Fibroblast of peridontal ligament (primary cell): ENCODE measurements at regions not wholly inside any gene's neighbourhood (a gene's known extent, or its start where the extent isn't known, plus 50 kb on each side); places are given as distances from the start of the nearest gene placed in this dataset.
"Not testable (repeated sequence)": the region's sequence is repeated elsewhere in the genome, so short reads cannot be mapped to it uniquely, and the experiment has no call there.

Source experiments
- DNase-seq: peaks from one replicate; pipeline ENCODE4 v3.0.0-alpha.2; 2010; ENCODE audit errors: extremely low read depth

DNA sequence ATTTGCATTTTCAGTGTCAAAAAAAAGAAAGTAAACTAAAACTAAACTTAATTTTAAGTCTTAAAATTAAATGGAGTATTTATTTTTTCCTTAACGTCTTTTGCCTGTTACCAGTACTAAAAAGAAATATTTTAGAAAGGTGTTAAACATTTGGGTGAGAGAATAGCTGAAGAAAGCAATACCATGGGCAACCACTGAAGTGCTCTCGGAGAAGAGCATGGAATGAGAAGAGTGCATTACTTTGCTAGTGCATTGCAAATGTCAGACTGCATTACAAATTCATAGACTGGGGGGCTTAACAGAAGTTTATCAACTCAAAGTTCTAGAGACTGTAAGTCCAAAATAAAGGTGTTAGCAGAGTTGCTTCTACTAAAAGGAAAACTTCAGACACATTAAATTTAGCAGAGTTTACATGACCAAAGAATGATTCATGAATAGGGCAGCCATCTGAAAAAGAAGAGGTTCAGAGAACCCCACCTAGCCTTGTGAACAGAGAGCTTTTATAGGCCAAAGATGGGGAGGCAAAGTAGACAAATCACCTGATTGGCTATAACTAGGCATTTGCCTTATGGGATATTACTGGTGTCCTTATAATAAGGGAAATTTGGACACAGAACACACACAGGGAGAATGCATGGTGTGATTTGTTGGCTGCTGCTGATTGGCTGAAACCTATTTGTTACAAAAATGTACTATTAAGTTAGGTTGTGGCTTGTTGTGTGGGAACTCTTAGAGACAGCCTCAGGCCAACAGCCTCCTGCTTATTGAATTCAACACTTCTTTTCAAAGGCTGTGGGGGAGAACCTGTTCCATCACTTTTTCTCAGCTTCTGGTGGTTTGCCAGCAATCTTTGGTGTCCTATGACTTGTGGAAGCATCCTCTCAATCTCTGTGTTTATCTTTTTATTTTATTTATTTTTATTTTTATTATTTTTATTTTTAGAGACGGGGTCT lies 106.7 kb upstream of the RREB1 start:
- no peak for DNase-seq

DNA sequence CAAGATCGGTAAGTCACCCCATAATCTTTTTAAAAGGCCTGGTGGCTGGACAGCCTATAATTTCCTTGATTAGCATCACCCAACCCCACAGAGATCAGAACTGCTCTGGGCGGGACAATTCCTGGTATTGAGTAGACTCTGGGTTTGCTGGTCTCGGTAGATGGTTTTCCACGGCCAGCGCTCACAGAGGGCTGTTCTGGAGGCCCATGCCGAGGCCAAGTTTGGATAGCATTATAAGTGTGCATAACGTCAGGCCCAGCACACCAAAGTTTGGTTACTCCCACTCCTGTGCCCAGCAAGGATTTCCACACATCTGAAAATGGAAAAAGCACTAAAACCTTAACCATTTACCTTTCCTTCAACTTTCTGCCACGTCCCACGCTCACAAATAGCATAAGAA lies 104.7 kb upstream of the RREB1 start:
- no peak for DNase-seq

DNA sequence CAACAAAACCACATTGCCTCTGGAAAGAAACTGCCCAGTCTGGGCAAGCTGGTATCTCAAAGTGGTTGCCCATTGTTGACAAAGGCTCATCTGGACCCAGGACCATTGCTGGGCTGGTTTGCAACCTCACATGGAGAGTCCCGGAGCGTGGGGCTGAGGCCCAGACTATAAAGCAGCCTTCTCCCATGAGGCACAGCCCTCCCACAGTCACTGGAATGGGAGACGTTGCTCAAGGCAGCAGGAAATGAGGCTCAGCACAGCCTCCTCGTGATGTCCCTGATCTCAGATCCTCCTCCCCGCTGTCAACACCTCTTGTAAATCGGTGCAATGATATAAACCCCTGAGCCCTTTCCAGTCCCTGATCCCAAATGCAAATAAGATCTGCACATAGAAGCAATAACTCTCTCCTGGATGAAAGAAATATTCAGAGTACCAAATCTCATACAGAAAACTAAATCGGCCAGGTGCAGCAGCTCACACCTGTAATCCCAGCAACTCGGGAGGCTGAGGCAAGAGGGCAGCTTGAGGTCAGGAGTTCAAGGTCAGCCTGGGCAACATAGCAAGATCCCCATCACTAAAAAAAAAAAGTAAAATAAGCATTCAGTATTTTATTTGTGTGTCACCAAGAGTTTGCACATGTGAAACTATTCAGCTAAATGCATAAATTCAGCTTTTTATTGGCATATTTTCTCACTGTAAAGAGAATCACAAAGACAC lies 103.0 kb upstream of the RREB1 start:
- no peak for DNase-seq

DNA sequence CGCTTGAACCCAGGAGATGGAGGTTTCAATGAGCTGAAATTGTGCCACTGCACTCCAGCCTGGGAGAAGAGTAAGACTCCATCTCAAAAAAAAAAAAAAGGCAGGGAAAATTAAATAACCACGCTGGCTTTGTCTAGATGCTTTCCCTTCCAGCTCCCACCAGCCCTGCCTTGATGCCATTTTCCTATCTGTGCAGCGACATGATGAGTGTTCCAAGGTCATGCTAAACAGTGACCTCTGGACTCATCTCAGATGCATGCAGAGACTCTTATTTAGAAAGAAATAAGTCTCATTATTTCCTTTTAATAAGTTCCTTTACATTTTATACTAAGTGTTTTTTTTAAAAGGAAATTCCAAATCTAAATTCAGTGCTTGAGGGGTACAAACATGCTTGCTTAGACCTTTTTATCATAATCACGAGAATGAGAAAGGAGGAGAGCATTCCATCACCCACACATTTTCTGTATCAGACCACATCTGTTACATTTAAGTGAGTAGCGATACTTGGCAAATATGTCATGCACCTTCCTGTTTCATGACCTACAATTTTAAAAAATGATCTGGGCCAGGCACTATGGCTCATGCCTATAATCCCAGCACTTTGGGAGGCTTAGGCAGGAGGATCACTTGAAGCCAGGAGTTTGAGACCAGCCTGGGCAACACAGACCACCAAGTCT lies 101.1 kb upstream of the RREB1 start:
- DNase-seq, result no peak

DNA sequence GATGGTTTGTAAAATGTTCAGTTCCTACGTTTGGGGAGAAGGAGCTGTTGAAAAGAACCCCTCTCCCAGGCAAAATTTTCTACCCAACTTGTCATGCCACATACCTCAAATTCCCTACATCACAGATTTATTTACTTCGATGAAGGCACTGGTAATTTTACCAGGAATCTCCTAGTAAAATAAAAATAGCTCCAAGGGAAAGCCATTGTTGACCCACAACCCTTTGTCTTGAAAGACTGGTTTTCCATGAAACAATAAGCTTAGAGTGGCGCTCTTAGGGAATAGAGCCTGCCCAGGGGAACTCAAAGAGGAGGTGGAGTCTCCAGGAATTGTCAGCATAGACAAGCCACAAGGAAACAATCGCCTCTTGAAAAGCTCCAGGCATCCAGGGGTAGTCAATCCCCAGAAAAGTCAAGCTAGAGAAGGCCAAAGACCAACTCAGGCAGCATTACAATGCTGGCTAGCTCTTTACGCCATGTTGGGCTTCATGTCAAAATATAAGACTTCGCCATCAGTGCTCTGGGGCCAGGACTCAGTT lies 99.2 kb upstream of the RREB1 start:
- no peak for DNase-seq

GRCh38 chr6:7016226-7016625 lies 91.5 kb upstream of the RREB1 start:
- DNase-seq, result no peak

DNA sequence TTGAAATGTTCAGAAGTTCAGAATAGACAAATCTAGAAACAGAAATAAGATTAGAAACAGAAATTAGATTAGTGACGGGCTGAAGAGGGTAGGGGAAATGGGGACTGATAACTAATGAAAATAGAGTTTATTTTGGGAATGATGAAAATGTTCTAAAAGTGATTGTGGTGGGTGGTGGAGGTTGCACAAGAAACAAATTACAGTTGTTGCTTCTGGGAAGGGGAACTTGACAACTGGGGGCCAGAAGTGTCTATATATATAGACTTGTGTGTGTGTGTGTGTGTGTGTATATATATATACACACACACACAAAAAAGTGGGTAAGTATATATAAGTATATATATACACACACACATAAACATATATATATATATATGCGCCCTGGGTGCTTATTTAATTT lies 86.5 kb upstream of the RREB1 start:
- no peak for DNase-seq

DNA sequence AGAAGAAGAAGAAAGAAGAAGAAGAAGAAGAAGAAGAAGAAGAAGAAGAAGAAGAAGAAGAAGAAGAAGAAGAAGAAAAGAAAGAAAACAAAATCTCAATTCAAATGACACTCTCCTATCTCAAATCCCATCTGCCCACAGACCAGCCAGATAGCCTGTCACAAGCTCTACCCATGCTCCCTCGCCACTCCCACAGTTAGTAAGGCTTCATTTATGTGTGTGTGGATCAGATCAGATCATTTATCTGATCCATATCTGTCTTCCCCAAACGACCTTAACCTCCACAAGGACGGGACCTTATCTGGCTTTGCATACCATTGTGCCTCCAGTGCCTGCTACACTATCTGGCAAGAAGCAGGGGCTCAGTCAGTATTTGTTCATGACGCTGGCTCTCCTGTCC lies 81.9 kb upstream of the RREB1 start:
- no peak for DNase-seq

- not testable (repeated sequence) for DNase-seq
Measured at GRCh38 chr6:7028963-7029362, 78.8 kb upstream of the RREB1 start.

GRCh38 chr6:7030968-7031367 lies 76.8 kb upstream of the RREB1 start:
- DNase-seq, result not testable (repeated sequence)

GRCh38 chr6:7033202-7033601 lies 74.6 kb upstream of the RREB1 start:
- no peak for DNase-seq

- DNase-seq, result no peak
Measured at GRCh38 chr6:7034055-7034454, 73.7 kb upstream of the RREB1 start.

DNA sequence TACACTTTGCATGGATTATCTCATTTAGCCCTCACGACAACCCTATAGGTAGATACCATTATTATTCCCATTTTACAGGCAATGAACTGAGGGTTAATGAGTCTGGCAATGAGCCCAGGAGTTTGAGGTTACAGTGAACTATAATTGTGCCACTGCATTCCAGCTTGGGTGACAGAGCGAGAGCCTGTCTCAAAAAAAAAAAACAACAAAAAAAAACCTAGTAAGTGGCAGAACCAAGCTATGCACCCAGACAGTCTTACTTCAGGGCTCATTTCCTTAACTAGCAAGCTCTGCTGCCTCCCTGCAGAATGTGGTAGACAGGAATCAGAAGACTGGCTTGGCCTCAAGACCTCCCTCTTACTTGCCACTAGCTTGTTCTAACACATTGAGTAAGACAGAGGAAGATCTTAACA lies 71.9 kb upstream of the RREB1 start:
- no peak for DNase-seq

DNA sequence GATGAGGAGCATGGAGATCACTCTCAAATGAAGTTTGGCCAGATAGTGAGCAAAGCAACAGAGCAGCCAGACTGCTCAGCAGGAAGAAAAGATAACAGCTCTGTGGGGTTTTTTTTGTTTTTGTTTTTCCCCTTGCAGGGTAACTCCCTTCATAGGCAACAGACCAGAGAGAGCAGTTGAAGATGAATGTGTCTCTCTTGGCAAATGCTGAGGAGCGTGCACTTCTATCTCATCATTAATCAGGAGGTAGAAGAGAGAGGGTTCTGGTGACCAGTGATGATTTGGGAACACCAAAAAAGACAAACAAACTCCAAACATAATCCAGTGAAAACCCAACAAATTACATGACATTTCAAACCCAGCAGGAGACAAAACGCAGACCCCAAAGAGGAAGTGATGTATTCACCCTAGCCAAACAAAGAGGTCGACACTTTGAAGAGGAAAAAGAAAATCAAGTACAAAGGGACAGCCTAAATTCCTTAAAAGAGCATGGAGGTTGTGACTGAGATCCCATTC lies 66.2 kb upstream of the RREB1 start:
- no peak for DNase-seq

- DNase-seq, result no peak
Measured at GRCh38 chr6:7042056-7042653, 65.6 kb upstream of the RREB1 start.

DNA sequence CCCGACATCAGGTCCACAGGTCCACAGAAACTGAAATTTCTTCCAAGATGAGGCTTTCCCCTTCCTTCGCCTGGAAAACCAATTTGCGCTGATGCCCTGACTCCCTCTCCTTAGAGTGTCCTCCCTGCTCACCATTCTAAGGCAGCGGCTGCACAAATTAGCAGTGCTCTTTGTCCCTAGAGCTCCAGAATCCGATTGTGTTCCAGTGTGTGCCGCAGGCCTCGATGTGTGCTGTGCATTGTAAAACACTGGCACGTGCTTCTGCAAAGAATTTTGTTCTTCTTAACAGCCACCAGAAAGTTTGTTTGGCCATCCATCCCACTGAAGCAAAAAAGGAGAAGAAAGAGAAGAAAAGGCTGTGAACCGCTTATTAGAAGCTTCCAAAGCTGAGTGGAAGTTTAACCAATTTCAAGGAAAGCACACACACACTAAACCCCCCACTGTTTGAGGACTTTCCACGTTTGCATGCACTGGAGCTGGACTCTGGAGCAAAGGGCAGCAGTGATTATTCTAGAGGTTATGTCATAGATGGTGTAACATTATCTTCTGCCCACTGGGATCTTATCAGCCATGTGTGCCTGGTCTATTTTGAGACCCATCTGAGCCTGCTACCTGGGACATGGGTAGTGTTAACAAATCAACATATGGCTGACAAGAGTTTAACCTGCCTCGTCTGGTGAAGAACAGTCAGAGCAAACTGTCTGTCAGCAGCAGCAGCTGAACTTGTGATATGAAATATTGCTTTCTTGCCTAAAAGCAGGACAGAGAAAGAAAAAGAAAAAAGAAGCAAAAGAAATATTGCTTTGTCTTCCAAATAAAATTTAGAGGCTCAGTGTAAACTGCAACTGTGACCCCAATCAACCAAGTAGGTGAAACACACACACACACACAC lies 64.9 kb upstream of the RREB1 start:
- no peak for DNase-seq

DNA sequence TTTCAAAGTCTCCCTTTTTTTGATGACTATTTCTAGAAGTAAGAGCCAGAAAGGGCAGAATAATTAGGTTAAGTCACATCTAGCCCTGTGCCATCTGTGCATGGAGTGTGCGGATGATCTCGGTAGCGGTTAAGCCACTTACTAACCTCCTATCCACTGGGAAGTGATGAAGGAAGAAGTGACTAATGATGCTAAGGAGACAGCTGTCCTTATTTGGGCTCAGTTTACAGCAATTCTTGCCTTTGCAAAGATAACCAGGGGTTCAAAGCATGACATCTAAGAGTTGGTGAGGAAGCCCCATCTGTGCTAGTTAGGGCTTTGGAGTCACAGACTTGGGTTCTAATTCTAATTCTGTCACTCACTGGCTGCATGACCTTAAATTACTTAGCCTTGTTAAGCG lies 62.4 kb upstream of the RREB1 start:
- DNase-seq, result no peak

DNA sequence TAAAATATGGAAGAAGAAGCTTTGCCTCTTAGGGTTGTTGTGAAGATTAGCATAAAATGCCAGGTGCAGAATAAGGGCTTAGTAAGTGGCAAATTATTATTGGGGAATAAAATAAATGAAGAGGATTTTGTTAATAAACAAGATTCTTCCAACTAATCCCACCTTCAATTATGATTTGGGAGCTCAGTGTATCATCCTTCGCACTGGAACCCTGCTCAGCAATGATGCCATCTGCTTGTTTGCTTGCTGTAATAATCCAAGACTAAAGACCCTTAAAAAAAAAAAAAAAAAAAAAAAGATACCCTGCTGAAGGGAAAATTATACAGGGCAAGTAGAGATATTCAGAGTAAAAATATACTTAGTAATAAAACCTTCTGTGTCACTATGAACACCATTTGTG lies 62.0 kb upstream of the RREB1 start:
- no peak for DNase-seq

DNA sequence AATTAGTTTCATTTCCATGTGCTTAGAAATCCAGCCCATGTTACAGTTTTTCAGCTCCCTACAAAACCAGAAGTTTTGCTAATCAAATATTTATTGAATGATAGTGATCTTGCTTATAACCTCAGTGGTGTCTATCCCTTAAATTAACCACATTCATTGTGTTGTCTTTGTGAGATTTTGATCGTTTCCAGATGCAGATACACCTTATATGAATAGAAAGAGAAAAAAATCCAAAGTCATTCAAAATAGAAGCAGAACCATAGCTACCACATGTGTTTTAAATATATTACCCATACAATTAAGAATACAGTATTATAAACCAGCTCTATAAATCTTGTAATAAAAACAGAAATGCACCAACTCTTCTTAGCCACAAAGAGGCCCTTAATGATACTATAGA lies 60.6 kb upstream of the RREB1 start:
- DNase-seq, result no peak

DNA sequence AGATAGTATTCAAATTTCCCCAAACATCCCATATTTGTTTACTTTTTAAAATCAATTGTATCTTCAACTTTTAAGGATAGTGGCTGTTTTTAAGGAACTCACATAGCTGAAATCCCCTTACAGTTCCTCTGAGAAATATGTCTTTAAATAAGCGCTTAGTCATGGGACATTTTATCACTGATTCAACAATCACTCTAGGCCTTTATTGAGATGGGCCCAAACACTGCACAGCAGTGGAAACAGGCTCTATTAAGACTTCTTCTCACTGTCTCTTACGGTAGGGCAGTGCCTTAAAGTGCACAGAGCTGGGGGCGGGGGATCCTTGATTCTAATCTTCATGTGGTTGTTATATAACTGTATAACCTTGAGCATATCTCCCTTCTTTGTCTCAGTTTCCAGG lies 59.8 kb upstream of the RREB1 start:
- no peak for DNase-seq

- no peak for DNase-seq
Measured at GRCh38 chr6:7048894-7049293, 58.9 kb upstream of the RREB1 start.
